ENCODE measurements at regions not wholly inside any gene's neighbourhood (a gene's known extent, or its start where the extent isn't known, plus 50 kb on each side); places are given as distances from the start of the nearest gene placed in this dataset.

DNA sequence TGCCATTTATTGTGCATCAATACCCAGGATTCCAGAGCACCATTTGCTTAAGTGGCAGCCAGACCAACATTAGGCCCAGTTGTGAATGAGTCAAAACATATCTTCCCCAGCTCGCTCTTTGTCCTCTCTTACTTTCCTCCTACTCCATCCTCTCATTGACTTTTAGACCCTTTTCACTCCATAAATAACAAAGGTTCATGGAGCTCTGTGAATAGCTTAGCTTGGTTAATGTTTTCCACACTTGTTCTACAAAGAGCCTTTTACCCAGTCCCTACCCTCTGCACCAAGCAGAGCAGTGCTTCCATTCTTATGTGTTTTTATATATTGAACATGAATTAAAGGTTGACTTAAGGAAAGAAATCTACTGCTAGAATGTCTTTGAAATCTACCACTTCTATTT is 625.8 kb upstream of the FANCL start:
- TF ChIP-seq, protein P1, sequence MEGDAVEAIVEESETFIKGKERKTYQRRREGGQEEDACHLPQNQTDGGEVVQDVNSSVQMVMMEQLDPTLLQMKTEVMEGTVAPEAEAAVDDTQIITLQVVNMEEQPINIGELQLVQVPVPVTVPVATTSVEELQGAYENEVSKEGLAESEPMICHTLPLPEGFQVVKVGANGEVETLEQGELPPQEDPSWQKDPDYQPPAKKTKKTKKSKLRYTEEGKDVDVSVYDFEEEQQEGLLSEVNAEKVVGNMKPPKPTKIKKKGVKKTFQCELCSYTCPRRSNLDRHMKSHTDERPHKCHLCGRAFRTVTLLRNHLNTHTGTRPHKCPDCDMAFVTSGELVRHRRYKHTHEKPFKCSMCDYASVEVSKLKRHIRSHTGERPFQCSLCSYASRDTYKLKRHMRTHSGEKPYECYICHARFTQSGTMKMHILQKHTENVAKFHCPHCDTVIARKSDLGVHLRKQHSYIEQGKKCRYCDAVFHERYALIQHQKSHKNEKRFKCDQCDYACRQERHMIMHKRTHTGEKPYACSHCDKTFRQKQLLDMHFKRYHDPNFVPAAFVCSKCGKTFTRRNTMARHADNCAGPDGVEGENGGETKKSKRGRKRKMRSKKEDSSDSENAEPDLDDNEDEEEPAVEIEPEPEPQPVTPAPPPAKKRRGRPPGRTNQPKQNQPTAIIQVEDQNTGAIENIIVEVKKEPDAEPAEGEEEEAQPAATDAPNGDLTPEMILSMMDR (IDR thresholded peaks at IDR 0.05): no peak
- intact Hi-C loops (cut with DNase I, micrococcal nuclease): no loop called here
- H3K4me1 ChIP-seq (ENCODE audit: low read depth): no peaks in the 10 kb centered on the region
- H3K36me3 ChIP-seq (ENCODE audit: low read depth): no peaks in the 10 kb centered on the region
- DNase-seq (no peak), ATAC-seq (no peak)
- no peak overlapping the region for H3K4me3 ChIP-seq
- H3K9me3 ChIP-seq: no peaks in the 10 kb centered on the region

DNA sequence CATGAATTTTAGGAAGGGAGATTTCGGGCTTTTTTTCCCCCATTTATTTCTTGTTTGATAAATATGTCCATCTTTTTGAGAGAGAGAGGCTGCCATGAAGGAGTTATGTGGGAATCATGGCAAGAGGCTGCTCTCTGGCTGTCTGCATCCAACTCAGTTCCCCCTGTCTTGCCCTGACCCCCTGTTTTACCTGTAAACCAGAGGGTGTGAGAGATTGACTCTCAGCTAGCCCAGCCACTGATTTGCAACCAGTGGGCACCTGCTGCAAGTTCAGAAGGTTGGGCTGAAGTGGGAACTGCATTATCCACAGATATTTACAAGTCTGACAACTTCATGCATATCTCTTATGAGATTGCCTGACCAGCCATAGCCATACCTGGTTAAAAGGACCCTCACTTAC is 625.4 kb upstream of the FANCL start:
- intact Hi-C loops (cut with DNase I, micrococcal nuclease): no loop called here
- Histone ChIP-seq H3K4me3 (no peak overlapping the region), H3K9me3 (no peaks in the 10 kb centered on the region), H3K36me3 (ENCODE audit: low read depth) (no peaks in the 10 kb centered on the region), H3K4me1 (ENCODE audit: low read depth) (no peaks in the 10 kb centered on the region)
- DNase-seq (no peak), ATAC-seq (no peak)
- TF ChIP-seq, protein P1 (IDR thresholded peaks at IDR 0.05): no peak

DNA sequence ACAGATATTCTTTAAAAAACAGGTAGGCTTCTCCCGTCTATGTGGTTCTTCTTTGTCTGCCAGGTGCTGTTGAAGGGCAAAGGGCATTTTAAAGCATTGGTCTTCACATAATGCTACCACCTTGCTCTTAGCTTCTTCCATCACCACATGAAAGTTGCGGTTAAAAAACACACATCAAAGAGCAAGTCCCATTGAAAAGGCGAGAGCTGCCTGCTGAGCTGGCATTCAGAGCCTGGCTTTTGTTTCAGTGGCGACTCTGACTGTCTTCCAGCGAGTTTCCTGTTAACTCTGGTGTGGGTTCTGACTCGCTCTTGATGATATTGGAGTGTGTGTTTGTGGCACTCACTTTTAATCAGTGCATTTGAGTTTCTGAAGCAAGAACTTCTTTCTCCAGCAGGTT is 624.9 kb upstream of the FANCL start:
- Histone ChIP-seq H3K4me1 (ENCODE audit: low read depth) (no peaks in the 10 kb centered on the region), H3K4me3 (no peak overlapping the region), H3K9me3 (no peaks in the 10 kb centered on the region), H3K36me3 (ENCODE audit: low read depth) (no peaks in the 10 kb centered on the region)
- ATAC-seq (no peak), DNase-seq (no peak)
- intact Hi-C loops (cut with DNase I, micrococcal nuclease): no loop called here
- TF ChIP-seq, protein P1 (IDR thresholded peaks at IDR 0.05): no peak

DNA sequence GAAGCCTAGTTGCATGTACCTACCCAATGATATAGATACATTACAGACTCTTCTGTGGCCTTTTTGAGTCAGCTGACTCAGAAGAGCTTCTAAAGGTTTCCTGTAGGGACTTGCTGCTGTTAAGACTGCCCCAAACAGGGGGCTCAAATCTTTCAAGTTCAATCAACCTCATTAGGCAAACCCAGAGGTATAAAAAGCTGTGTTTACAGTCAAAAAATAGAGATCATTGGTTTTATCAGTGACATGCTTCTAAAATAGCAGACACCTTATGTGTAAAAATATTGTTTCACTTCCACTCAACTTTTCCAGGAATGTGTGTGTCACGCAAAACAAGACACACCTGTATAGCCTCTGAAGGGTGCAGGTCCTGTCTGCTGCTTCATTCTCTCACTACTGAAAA is 624.3 kb upstream of the FANCL start:
- no peak for DNase-seq
- H3K4me1 ChIP-seq (ENCODE audit: low read depth): no peaks in the 10 kb centered on the region
- H3K9me3 ChIP-seq: no peaks in the 10 kb centered on the region
- H3K36me3 ChIP-seq (ENCODE audit: low read depth): no peaks in the 10 kb centered on the region
- H3K4me3 ChIP-seq: no peak overlapping the region
- intact Hi-C loops (cut with DNase I, micrococcal nuclease): no loop called here
- ATAC-seq: no peak
- TF ChIP-seq, protein P1 (IDR thresholded peaks at IDR 0.05): no peak

DNA sequence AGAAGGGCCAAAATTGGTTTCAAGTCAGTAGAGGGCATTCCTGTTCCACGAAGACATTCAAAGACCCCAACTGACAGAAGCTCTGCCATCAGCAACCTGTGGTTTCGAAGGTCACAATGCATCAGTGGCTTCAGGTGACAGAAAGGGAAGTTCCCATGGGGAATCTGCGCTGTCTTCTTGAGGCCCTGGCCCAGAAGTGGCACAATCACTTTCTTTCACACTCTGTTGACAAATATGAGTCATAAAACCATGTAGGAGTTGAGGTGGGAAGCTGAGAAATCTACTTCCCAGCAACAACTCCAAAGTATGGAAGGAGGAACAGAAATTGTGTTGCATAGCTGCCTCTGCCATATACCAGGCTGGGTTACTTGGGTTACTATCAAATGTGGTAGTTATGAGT is 621.1 kb upstream of the FANCL start:
- intact Hi-C loops (cut with DNase I, micrococcal nuclease): no loop called here
- TF ChIP-seq, protein P1 (IDR thresholded peaks at IDR 0.05): no peak
- DNase-seq: no peak
- H3K9me3 ChIP-seq: no peaks in the 10 kb centered on the region
- no peaks in the 10 kb centered on the region for H3K4me1 ChIP-seq (ENCODE audit: low read depth)
- no peak for ATAC-seq
- H3K4me3 ChIP-seq: no peak overlapping the region
- H3K36me3 ChIP-seq (ENCODE audit: low read depth): no peaks in the 10 kb centered on the region

DNA sequence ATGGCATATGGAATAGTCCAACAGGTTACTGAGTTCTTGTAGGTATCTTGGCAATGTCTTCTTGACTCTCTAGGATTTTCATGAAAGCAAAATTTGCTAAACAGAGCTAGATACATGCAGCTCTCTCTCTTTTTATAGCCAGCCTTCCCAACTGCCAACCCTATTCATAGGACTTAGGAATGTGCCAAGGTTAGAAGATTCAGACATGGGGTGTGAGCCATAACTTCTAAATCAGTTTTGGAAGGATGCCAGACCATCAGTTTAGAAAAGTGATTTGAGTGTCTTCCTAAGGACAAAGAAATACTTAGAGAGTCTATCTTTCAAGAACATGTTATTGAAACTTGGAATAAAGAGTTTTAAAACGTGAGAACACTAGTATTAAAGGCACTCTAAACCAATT is 619.5 kb upstream of the FANCL start:
- Histone ChIP-seq H3K9me3 (no peaks in the 10 kb centered on the region), H3K36me3 (ENCODE audit: low read depth) (no peaks in the 10 kb centered on the region), H3K4me1 (ENCODE audit: low read depth) (no peaks in the 10 kb centered on the region), H3K4me3 (no peak overlapping the region)
- TF ChIP-seq, protein P1 (IDR thresholded peaks at IDR 0.05): no peak
- DNase-seq (no peak), ATAC-seq (no peak)
- intact Hi-C loops (cut with DNase I, micrococcal nuclease): no loop called here
